Hematopoietic multipotent progenitor cell treated with erythropoietin and hydrocortisone succinate and interleukin-3 and kit ligand, for 17 days (in vitro differentiated cells): ENCODE measurements at regions not wholly inside any gene's neighbourhood (a gene's known extent, or its start where the extent isn't known, plus 50 kb on each side); places are given as distances from the start of the nearest gene placed in this dataset.
"Not testable (repeated sequence)": the region's sequence is repeated elsewhere in the genome, so short reads cannot be mapped to it uniquely, and the experiment has no call there.

Experiments used
- DNase-seq: peaks from one replicate; pipeline ENCODE4 v3.0.0-alpha.2; 2015; ENCODE audit warnings: low spot score

GRCh38 chr21:18104802-18105201 is 139.8 kb upstream of the CHODL start:
- DNase-seq: no peak

- DNase-seq: not testable (repeated sequence)
Measured at GRCh38 chr21:18096413-18096812, 148.2 kb upstream of the CHODL start.

GRCh38 chr21:18089786-18090185 is 154.8 kb upstream of the CHODL start:
- no peak for DNase-seq

GRCh38 chr21:18070392-18070791 is 174.2 kb upstream of the CHODL start:
- no peak for DNase-seq

- no peak for DNase-seq
Measured at GRCh38 chr21:18069875-18070274, 174.8 kb upstream of the CHODL start.

GRCh38 chr21:18060402-18060801 is 184.2 kb upstream of the CHODL start:
- no peak for DNase-seq

- no peak for DNase-seq
Measured at GRCh38 chr21:18058731-18059398, 185.8 kb upstream of the CHODL start.

- no peak for DNase-seq
Measured at GRCh38 chr21:18053151-18053550, 191.5 kb upstream of the CHODL start.

- no peak for DNase-seq
Measured at GRCh38 chr21:18049461-18049860, 195.2 kb upstream of the CHODL start.

GRCh38 chr21:18041012-18041411 is 203.6 kb upstream of the CHODL start:
- no peak for DNase-seq

- DNase-seq: no peak
Measured at GRCh38 chr21:18030248-18030647, 211.1 kb upstream of the C21orf91 start.

GRCh38 chr21:18026359-18026758 is 207.2 kb upstream of the C21orf91 start:
- no peak for DNase-seq

GRCh38 chr21:18023711-18024110 is 204.6 kb upstream of the C21orf91 start:
- no peak for DNase-seq

GRCh38 chr21:18023157-18023556 is 204.0 kb upstream of the C21orf91 start:
- DNase-seq: no peak

- DNase-seq: no peak
Measured at GRCh38 chr21:18007121-18007520, 188.0 kb upstream of the C21orf91 start.

GRCh38 chr21:18006691-18007090 is 187.5 kb upstream of the C21orf91 start:
- no peak for DNase-seq

GRCh38 chr21:18002393-18002792 is 183.2 kb upstream of the C21orf91 start:
- DNase-seq: no peak

- no peak for DNase-seq
Measured at GRCh38 chr21:18000981-18001686, 182.0 kb upstream of the C21orf91 start.

- not testable (repeated sequence) for DNase-seq
Measured at GRCh38 chr21:17998599-17998998, 179.4 kb upstream of the C21orf91 start.

- no peak for DNase-seq
Measured at GRCh38 chr21:17989780-17990179, 170.6 kb upstream of the C21orf91 start.

GRCh38 chr21:17988102-17988437 is 168.9 kb upstream of the C21orf91 start:
- DNase-seq: no peak

GRCh38 chr21:17987382-17988101 is 168.4 kb upstream of the C21orf91 start:
- DNase-seq: no peak

GRCh38 chr21:17981060-17981740 is 162.0 kb upstream of the C21orf91 start:
- no peak for DNase-seq
